SK-N-SH (cell line): ENCODE measurements at regions not wholly inside any gene's neighbourhood (a gene's known extent, or its start where the extent isn't known, plus 50 kb on each side); places are given as distances from the start of the nearest gene placed in this dataset.

Experiments used
- CTCF ChIA-PET: fragments of 300-600, 350-600 bp; formaldehyde crosslinking; extraction: SDS; loops from one replicate; lab custom pipeline; 2021; lab: Yijun Ruan, JAX
- POLR2A ChIA-PET: fragments of 350-600 bp; sonication (Branson Sonifier 250); formaldehyde crosslinking; extraction: SDS; loops from one replicate; lab custom pipeline; 2020; ENCODE audit warnings: antibody characterized with exemption, inconsistent platforms; lab: Yijun Ruan, JAX
- DNase-seq: peaks from one replicate; pipeline ENCODE4 v3.0.0; 2012
- H2AFZ ChIP-seq: fragments of 200-600 bp; sonication (generic); 2 replicates; pipeline ENCODE4 v1.8.1; 2016; ENCODE audit warnings: antibody characterized with exemption, mild to moderate bottlenecking, low read depth
- H3F3A ChIP-seq: fragments of 200-600 bp; sonication (generic); replicated peaks from 2 replicates; pipeline ENCODE3; 2016; ENCODE audit warnings: antibody characterized with exemption, mild to moderate bottlenecking; ENCODE audit not compliant: insufficient read depth
- H3K27ac ChIP-seq, 2 experiments: fragments of 200-500 bp in 1 of 2; fragments of 200-600 bp in 1 of 2; sonication (Bioruptor generic) in 1 of 2; sonication (generic), shearing (Covaris generic) in 1 of 2; 2 replicates each; pipeline versions ENCODE4 v1.5.1 to v1.6.1; 2014 to 2016; ENCODE audit warnings: low read depth in 2 of 2, inconsistent platforms in 1 of 2, low read length in 1 of 2, mild to moderate bottlenecking in 1 of 2, mixed read lengths in 1 of 2
- H3K27me3 ChIP-seq: fragments of 200-600 bp; sonication (generic), shearing (Covaris generic); 2 replicates; pipeline ENCODE4 v1.6.1; 2016; ENCODE audit warnings: mixed run types; ENCODE audit not compliant: insufficient read depth
- H3K36me3 ChIP-seq, 2 experiments: fragments of 200-500 bp in 1 of 2; fragments of 200-600 bp in 1 of 2; sonication (Bioruptor generic) in 1 of 2; sonication (generic) in 1 of 2; replicated peaks in 1 of 2; 2 replicates each; pipeline versions ENCODE3 to v1.5.1; 2014 to 2016; ENCODE audit warnings: low read length in 1 of 2, mild to moderate bottlenecking in 1 of 2; ENCODE audit not compliant: insufficient read depth in 2 of 2, control insufficient read depth in 1 of 2
- H3K4me1 ChIP-seq, 2 experiments: fragments of 200-500 bp in 1 of 2; fragments of 200-600 bp in 1 of 2; sonication (Bioruptor generic) in 1 of 2; sonication (generic), shearing (Covaris generic) in 1 of 2; 2 replicates each; pipeline versions ENCODE4 v1.5.1 to v1.6.1; 2014 to 2016; ENCODE audit warnings: low read depth in 1 of 2, low read length in 1 of 2, mixed run types in 1 of 2; ENCODE audit not compliant: insufficient read depth in 2 of 2, control insufficient read depth in 1 of 2
- H3K4me2 ChIP-seq: fragments of 200-600 bp; sonication (generic), shearing (Covaris generic); 2 replicates; pipeline ENCODE4 v1.6.1; 2017; ENCODE audit warnings: mixed run types
- H3K4me3 ChIP-seq, 2 experiments: fragments of 200-500 bp in 1 of 2; fragments of 200-600 bp in 1 of 2; sonication (Bioruptor generic) in 1 of 2; sonication (generic), shearing (Covaris generic) in 1 of 2; 2 replicates each; pipeline versions ENCODE4 v1.5.1 to v1.8.1; 2014 to 2016; ENCODE audit warnings: low read depth in 2 of 2, inconsistent platforms in 1 of 2, low read length in 1 of 2, mild to moderate bottlenecking in 1 of 2, mixed read lengths in 1 of 2, moderate library complexity in 1 of 2
- H3K79me2 ChIP-seq: fragments of 200-600 bp; sonication (generic); 2 replicates; pipeline ENCODE4 v1.8.1; 2017; ENCODE audit warnings: mild to moderate bottlenecking; ENCODE audit not compliant: insufficient read depth
- H3K9ac ChIP-seq: fragments of 200-600 bp; sonication (generic); 2 replicates; pipeline ENCODE4 v1.6.1; 2017; ENCODE audit warnings: mixed run types
- H3K9me2 ChIP-seq: fragments of 200-600 bp; sonication (generic); 2 replicates; pipeline ENCODE4 v1.6.1; 2017; ENCODE audit warnings: mixed run types
- H3K9me3 ChIP-seq: fragments of 200-600 bp; sonication (generic); 2 replicates; pipeline ENCODE4 v1.6.1; 2017; ENCODE audit warnings: mixed run types, mild to moderate bottlenecking, moderate library complexity
- H4K20me1 ChIP-seq: fragments of 200-600 bp; sonication (generic); 2 replicates; pipeline ENCODE4 v1.6.1; 2017; ENCODE audit warnings: mild to moderate bottlenecking, mixed run types; ENCODE audit not compliant: insufficient read depth
- CHD2 ChIP-seq: fragments of 150-350 bp; IDR thresholded peaks from 2 replicates; pipeline ENCODE4 v1.6.1; 2018; ENCODE audit warnings: low read length; ENCODE audit not compliant: partially characterized antibody
- ELF1 ChIP-seq: IDR thresholded peaks from 2 replicates; pipeline ENCODE4 v1.4.0; 2012
- EZH2phosphoT487 ChIP-seq: fragments of 200-600 bp; sonication (generic); IDR thresholded peaks from 2 replicates; pipeline ENCODE4 v1.6.1; 2017; ENCODE audit warnings: low read depth, mixed run types, mild to moderate bottlenecking, antibody characterized with exemption, moderate library complexity, borderline replicate concordance
- FOSL2 ChIP-seq: IDR thresholded peaks from 2 replicates; pipeline ENCODE4 v1.4.0; 2012; ENCODE audit warnings: low read depth, mild to moderate bottlenecking, moderate library complexity, borderline replicate concordance
- FOXM1 ChIP-seq: IDR thresholded peaks from 2 replicates; pipeline ENCODE4 v1.4.0; 2012; ENCODE audit warnings: low read depth, mild to moderate bottlenecking
- JUND ChIP-seq: IDR thresholded peaks from 2 replicates; pipeline ENCODE4 v1.4.0; 2012
- NFIC ChIP-seq: IDR thresholded peaks from 2 replicates; pipeline ENCODE4 v1.4.0; 2012; ENCODE audit warnings: borderline replicate concordance
- NRF1 ChIP-seq: IDR thresholded peaks from 2 replicates; pipeline ENCODE4 v1.6.1; 2012; ENCODE audit warnings: low read depth, mild to moderate bottlenecking, low read length
- POLR2AphosphoS5 ChIP-seq: IDR thresholded peaks from 2 replicates; pipeline ENCODE4 v1.6.1; 2012; ENCODE audit warnings: low read depth, low read length
- RCOR1 ChIP-seq: fragments of 150-350 bp; IDR thresholded peaks from 2 replicates; pipeline ENCODE4 v1.6.1; 2017; ENCODE audit warnings: antibody characterized with exemption, low read length
- TAF1 ChIP-seq: IDR thresholded peaks from 2 replicates; pipeline ENCODE4 v1.6.1; 2012; ENCODE audit warnings: low read depth, mild to moderate bottlenecking, low read length, moderate library complexity, borderline replicate concordance
- TCF12 ChIP-seq: IDR thresholded peaks from 2 replicates; pipeline ENCODE4 v1.4.0; 2012
- TEAD4 ChIP-seq: IDR thresholded peaks from 2 replicates; pipeline ENCODE4 v1.4.0; 2012; ENCODE audit warnings: mild to moderate bottlenecking, borderline replicate concordance; ENCODE audit not compliant: insufficient read depth
- USF1 ChIP-seq: IDR thresholded peaks from 2 replicates; pipeline ENCODE4 v1.4.0; 2012; ENCODE audit warnings: low read depth, borderline replicate concordance
- ZBTB33 ChIP-seq: IDR thresholded peaks from 2 replicates; pipeline ENCODE4 v1.4.0; 2012; ENCODE audit warnings: low read depth, borderline replicate concordance
- WGBS: methylation state at CpG from one replicate; pipeline ENCODE4 v1.1.6; 2017; ENCODE audit warnings: low lambda C conversion rate; 5-methylcytosine and 5-hydroxymethylcytosine counted together

- 33% methylated on average over 1 of the region's 1 CpG for WGBS
- H3F3A ChIP-seq, result no peaks in the 10 kb centered on the region
- ChIA-PET POLR2A (no interaction called here), CTCF (no interaction called here)
- H3K4me3 ChIP-seq, result no peak overlapping the region
- no peaks in the 10 kb centered on the region for H3K79me2 ChIP-seq
- H3K9ac ChIP-seq, result no peak overlapping the region
- no peak overlapping the region for H3K27ac ChIP-seq
- DNase-seq, result no peak
- TF ChIP-seq ELF1 (no peak), NRF1 (no peak), ZBTB33 (no peak), FOSL2 (no peak), TCF12 (no peak), NFIC (no peak), TAF1 (no peak), RCOR1 (no peak), POLR2AphosphoS5 (no peak), CHD2 (no peak), JUND (no peak), USF1 (no peak), FOXM1 (no peak)
- H4K20me1 ChIP-seq, result no peaks in the 10 kb centered on the region
- no peaks in the 10 kb centered on the region for H3K9me3 ChIP-seq
- H2AFZ ChIP-seq, result no peak overlapping the region
- H3K36me3 ChIP-seq, result no peaks in the 10 kb centered on the region
- no peaks in the 10 kb centered on the region for H3K27me3 ChIP-seq
- no peaks in the 10 kb centered on the region for H3K4me1 ChIP-seq
- no peak overlapping the region for H3K4me2 ChIP-seq
- H3K9me2 ChIP-seq, result no peaks in the 10 kb centered on the region
These were observed 198.7 kb downstream of the BCL11A start for GRCh38 chr2:60354713-60355112.

GRCh38 chr2:60353863-60354262, 199.6 kb downstream of the BCL11A start:
- Histone ChIP-seq H3F3A (no peaks in the 10 kb centered on the region), H3K79me2 (no peaks in the 10 kb centered on the region), H2AFZ (no peak overlapping the region), H3K36me3 (no peaks in the 10 kb centered on the region), H3K4me1 (no peaks in the 10 kb centered on the region), H3K9me2 (no peaks in the 10 kb centered on the region), H3K4me2 (no peak overlapping the region), H4K20me1 (no peaks in the 10 kb centered on the region), H3K9me3 (no peaks in the 10 kb centered on the region), H3K27ac (no peak overlapping the region), H3K27me3 (no peaks in the 10 kb centered on the region; the same call in 1 of the 2 replicates), H3K4me3 (no peak overlapping the region), H3K9ac (no peak overlapping the region)
- TF ChIP-seq TEAD4 (no peak), EZH2phosphoT487 (no peak)
- CTCF ChIA-PET, result interaction anchor here (0.6 kb wide), 1 partner anchor 86 kb away, joined by 3 read pairs; no protein-coding TSS in a partner anchor
- DNase-seq, result no peak
- POLR2A ChIA-PET, result no interaction called here
- 40% methylated on average over 2 of the region's 2 CpGs for WGBS
